Fibroblast of villous mesenchyme (primary cell): ENCODE measurements at regions not wholly inside any gene's neighbourhood (a gene's known extent, or its start where the extent isn't known, plus 50 kb on each side); places are given as distances from the start of the nearest gene placed in this dataset.

Experiments used
- DNase-seq: peaks from one replicate; pipeline ENCODE4 v3.0.0-alpha.2; 2010; ENCODE audit warnings: low read depth
- H3K4me3 ChIP-seq: 2 replicates; pipeline ENCODE4 v1.5.1; 2011; ENCODE audit warnings: low read depth, mild to moderate bottlenecking, low read length
- TF ChIP-seq, protein P1 (sequence below): IDR thresholded peaks from 2 replicates; pipeline ENCODE4 v1.5.1; 2012; ENCODE audit warnings: low read depth, mild to moderate bottlenecking, low read length; ENCODE audit not compliant: insufficient read depth

DNA sequence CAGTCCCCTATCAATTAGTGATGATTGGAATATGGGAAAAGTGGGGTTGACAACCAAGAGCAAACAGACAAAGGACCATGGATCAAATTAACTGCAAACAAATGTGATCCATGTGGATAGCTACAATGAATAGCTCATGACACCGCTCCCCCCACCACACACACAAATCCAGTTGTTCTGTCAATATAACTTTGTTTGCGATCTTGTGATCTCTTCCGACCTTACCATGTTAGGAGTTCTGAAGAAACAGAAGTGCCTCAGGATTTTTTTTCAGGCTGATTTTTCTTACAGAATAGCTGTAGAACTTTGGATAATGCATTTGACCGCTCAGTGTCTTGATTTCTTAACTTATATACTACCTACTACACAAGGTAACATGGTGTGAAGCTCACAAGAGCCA is 116.6 kb downstream of the SH2D1A start:
- H3K4me3 ChIP-seq, result no peak overlapping the region
- TF ChIP-seq, protein P1, sequence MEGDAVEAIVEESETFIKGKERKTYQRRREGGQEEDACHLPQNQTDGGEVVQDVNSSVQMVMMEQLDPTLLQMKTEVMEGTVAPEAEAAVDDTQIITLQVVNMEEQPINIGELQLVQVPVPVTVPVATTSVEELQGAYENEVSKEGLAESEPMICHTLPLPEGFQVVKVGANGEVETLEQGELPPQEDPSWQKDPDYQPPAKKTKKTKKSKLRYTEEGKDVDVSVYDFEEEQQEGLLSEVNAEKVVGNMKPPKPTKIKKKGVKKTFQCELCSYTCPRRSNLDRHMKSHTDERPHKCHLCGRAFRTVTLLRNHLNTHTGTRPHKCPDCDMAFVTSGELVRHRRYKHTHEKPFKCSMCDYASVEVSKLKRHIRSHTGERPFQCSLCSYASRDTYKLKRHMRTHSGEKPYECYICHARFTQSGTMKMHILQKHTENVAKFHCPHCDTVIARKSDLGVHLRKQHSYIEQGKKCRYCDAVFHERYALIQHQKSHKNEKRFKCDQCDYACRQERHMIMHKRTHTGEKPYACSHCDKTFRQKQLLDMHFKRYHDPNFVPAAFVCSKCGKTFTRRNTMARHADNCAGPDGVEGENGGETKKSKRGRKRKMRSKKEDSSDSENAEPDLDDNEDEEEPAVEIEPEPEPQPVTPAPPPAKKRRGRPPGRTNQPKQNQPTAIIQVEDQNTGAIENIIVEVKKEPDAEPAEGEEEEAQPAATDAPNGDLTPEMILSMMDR, result no peak
- no peak for DNase-seq

DNA sequence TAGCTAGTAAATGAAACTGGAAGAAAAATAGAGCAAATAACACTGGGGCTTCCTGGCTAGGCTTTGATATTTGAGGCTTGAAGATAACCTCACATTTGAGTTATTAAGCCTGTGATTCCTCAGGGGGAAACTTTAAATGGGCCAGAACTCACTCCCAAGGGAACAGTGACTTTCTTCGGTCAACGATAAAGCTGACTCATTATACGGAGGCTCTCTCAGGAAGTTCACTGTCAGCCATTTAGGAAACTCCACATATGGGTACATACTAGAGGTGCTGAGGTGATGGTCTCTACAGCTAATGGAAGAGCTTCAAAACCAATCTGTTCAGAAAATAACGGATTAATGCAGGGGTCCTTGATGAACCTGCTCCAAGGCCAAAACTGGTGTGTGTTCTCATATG is 120.8 kb downstream of the SH2D1A start:
- no peak for DNase-seq
- H3K4me3 ChIP-seq, result no peak overlapping the region
- TF ChIP-seq, protein P1, result no peak

DNA sequence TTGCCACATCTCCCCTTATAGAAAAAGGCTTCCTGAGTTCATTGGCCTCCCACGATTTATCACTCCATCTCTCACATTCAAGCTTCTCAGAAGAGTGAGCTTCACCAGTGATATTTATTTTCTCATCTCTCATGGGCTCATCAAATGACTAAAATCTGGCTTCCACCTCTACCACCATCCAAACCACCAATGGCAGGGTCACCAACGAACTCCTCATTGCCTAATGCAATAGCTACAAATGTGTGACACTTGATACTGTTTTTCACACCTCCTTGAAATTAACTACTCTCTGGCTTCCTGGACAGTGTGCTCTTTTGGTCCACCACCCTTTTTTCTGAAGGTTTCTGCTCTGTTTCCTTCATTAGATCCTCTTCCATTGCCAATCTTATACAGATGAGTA is 129.0 kb downstream of the SH2D1A start:
- no peak overlapping the region for H3K4me3 ChIP-seq
- TF ChIP-seq, protein P1, result no peak
- DNase-seq, result no peak

DNA sequence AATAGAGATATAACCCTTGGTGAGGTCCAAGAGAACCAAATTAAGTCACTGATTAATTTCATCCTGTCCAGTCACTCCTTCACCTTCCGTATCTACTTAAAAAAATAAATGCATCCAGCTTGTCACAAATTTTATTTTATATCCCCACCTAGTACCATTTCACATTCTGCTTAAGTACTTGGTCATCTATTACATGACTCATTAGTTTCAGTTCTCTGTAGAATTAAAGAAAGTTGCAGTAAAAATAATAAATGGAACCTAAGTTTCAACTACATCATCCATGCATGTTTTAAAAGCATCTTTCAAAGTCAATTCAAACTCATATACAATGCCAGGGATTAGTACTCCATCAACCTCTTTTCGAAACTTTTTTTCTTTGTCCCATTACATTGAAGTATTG is 130.2 kb downstream of the SH2D1A start:
- no peak for DNase-seq
- no peak overlapping the region for H3K4me3 ChIP-seq
- TF ChIP-seq, protein P1, result no peak

DNA sequence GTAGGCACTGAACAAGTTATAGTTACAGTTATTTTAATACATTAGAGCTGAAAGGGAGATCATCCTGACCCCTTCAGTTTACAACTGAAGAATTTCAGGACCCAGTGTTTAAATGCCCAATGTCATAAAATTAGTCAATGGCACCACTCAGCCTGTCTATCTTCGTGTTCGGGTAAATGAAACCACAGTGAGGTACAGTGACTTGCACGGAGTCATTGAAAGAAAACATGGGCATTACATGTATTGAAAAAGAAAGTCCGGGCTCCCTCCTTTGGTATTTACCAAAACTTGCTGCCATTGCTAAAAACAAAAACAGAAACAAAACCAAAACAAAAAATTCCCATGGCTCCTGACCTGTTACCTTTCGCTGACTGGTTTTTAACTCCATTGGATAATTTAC is 131.7 kb downstream of the SH2D1A start:
- TF ChIP-seq, protein P1, result no peak
- no peak for DNase-seq
- no peak overlapping the region for H3K4me3 ChIP-seq

DNA sequence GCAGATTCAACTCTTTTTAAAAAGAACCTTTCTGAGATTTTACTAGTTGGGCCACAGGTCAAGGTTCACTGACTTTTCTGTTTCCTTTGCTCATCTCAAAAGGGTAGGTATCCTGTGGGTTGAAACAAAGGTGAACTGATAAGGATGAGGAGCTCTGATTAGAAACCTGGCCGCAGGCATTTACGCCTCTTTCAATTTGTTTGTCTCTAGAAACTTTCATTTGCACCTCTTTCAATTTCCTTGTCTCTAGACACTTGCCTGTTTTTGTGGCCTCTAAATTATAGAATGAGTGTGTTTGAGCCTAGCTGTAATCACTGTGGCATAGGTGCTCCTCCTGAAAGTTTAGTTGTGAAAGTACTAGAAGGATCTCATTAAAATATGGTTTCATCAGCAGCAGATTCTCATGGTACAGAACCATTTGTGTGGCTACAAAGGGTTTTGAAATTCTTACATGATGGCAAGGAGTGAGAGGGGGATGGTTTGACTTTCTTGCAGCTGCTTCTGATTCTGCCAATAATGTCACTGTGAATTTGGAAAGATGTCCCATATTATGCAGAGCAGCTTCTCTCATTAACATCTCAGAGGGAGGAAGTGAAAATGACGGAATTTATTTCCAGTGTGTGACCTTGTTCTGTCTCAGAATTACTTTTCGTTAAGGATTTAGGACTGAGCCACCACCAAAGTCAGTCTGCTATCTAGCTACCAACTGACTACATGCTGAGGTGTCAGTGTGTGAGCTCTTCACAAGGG is 142.2 kb downstream of the SH2D1A start:
- no peak for DNase-seq
- TF ChIP-seq, protein P1, result no peak
- H3K4me3 ChIP-seq, result no peak overlapping the region

DNA sequence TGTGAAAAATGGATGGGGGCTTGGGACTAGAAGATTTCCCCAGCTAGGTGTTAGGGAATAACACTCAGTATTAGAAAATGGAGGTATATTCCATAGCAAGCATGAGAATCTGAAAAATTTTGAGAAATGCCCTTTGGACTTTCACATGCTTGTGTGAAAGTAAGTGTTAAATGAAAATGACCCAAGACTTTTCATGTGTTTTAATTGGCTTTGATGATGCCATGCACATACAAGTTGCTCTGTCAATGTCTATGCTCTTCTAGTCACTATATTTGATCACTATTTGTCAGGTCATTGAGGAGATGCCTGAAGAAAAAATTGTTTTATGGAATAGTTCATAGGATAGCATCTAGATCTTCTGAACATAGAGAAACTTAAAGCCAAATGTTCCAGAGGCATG is 147.6 kb downstream of the SH2D1A start:
- TF ChIP-seq, protein P1, result no peak
- no peak for DNase-seq
- H3K4me3 ChIP-seq, result no peak overlapping the region
